Erythroblast (primary cell): ENCODE measurements at regions not wholly inside any gene's neighbourhood (a gene's known extent, or its start where the extent isn't known, plus 50 kb on each side); places are given as distances from the start of the nearest gene placed in this dataset.

Experiments used
- DNase-seq, 2 experiments: peaks; one replicate each; lab custom pipeline; 2025; lab: John Stamatoyannopoulos, UW
- GATA1 ChIP-seq: IDR thresholded peaks from 2 replicates; pipeline ENCODE4 v1.6.1; 2011; ENCODE audit warnings: low read depth, mild to moderate bottlenecking, control low read depth, low read length, moderate library complexity
- POLR2A ChIP-seq: IDR thresholded peaks from 2 replicates; pipeline ENCODE4 v1.6.1; 2011; ENCODE audit warnings: mild to moderate bottlenecking, low read length

DNA sequence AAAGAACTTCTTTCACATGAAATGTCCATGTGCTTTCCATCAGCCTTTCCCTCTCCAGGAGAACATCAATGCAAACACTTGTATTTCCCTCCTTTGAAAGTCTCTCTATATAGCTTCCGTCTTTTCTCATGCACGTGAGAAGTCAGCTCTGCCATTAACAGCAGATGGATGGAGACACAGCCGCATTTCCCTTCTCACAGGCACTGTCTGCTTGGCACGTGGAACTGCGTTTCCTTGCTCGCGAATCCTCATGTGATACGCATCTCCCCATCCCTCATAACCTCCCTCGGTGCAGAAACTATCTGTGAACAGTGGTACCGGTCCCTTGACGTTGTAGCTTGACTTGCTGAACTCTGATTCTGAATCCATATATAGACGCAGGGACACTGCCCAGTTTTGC, 717.0 kb upstream of the RBFOX1 start:
- TF ChIP-seq GATA1 (no peak), POLR2A (no peak)

DNA sequence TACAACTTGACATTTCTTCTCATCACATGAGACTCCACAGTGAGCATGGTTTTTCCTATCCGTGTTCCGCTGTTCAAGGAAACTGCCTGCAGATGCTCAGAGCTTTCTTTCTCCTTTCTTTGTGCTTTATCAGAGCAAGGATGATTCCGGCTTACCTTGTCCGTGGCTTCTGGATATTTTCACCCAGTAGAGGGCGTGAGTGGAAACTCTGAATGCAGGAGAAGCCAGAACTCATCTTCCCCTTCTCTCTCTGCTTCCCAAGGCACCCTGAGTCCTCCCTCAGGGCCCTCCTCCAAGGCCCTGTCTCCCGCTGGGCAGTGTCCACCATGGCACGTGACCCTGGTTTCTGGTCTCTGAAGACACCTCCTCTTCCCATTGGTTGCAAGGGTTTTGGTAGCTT, 721.1 kb upstream of the RBFOX1 start:
- TF ChIP-seq POLR2A (no peak), GATA1 (no peak)
- DNase-seq: no peak

More for the DNA sequence above, 717.0 kb upstream of the RBFOX1 start:
- no peak for DNase-seq

- TF ChIP-seq GATA1 (no peak), POLR2A (no peak)
Measured at GRCh38 chr16:6605490-6605889, 727.2 kb upstream of the RBFOX1 start.

DNA sequence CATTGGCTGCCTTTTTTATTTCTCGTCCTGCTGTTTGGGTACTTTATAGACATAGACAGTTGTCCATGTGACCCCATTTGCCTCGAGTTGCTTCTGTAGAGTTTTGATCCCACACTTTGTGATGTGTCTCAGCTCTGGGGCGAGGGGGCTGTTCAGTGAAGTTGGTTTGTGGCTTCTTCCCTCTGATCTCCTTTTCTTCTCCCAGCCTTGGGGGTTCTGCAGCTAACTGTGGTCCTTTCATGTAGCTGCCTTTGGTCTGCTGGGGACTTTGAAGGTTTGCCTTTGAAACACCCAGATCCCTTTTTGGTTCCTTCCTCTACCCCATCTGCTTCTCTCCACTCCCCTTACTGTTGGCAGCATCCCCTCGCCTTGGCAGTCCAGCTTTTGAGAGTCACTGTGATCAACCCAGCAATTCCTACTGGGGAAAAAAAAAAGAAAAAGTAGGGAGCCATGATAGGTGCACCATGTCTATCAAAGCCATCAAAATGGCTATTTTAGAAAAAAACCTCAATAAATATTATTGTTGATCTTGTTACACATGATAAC, 728.8 kb upstream of the RBFOX1 start:
- DNase-seq: no peak
- no peak for TF ChIP-seq POLR2A
- no peak for TF ChIP-seq GATA1

More at GRCh38 chr16:6605490-6605889, 727.2 kb upstream of the RBFOX1 start:
- no peak for DNase-seq

DNA sequence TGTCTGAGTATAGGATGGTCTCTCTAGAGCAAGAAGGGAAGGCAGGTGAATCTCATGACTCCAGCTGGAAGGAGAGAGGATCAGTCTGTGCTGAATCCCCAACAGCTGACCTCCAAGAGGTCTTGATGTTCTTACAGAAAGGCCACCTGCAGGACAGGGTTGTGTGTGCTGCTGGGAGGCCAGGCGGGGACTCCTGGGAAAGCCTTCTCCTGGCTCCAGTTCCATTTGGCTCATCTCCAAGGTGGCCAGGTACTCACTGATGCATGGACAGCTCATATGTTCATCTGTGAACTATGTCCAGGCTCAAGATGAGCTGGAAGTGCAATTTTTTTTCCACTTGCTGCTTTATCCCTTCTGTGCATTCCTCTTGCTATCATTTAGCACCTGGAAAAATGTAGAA, 730.2 kb upstream of the RBFOX1 start:
- TF ChIP-seq GATA1 (no peak), POLR2A (no peak)
- DNase-seq: no peak

- TF ChIP-seq POLR2A: no peak
- no peak for TF ChIP-seq GATA1
- no peak for DNase-seq
Measured at GRCh38 chr16:6600167-6600566, 732.5 kb upstream of the RBFOX1 start.

- TF ChIP-seq GATA1 (no peak), POLR2A (no peak)
- no peak for DNase-seq
Measured at GRCh38 chr16:6593799-6594198, 738.8 kb upstream of the RBFOX1 start.

DNA sequence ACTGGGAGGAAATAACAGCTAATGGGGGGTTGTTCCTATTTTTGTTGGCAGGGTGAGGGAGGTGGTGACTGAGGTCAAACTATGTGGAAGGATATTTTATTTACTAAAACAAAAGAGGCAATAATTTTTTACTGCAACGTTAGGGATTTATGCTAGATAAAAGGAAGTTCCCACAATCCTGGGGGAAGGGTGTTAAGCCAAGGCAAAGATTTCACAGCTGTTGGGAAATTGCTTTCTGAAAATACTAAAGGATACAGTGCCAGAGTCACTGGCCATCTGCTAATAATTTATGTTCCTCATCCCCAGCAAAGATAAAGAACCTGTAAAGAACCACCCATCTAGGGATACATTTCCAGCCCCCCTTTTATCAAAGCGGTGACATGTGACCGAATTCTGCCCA, 756.0 kb upstream of the RBFOX1 start:
- DNase-seq: no peak
- TF ChIP-seq GATA1 (no peak), POLR2A (no peak)

DNA sequence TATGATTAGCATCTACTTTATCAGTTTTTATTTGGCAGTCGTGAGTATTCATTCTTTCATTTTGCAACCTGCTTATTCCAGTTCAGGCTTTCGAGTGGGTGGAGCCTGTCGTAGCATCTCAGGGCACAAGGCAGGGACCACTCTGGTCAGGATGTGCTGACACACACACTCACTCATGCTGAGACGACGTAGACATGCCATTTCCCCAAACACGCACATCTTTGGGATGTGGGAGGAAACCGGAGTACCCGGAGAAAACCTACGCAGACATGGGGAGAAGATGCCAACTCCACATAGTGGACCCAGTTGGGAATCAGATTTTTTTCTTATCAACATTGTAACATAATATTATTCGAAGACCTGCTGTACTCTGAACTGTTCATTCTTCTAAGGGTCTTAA, 756.5 kb upstream of the RBFOX1 start:
- TF ChIP-seq GATA1 (no peak), POLR2A (no peak)
- DNase-seq: no peak

DNA sequence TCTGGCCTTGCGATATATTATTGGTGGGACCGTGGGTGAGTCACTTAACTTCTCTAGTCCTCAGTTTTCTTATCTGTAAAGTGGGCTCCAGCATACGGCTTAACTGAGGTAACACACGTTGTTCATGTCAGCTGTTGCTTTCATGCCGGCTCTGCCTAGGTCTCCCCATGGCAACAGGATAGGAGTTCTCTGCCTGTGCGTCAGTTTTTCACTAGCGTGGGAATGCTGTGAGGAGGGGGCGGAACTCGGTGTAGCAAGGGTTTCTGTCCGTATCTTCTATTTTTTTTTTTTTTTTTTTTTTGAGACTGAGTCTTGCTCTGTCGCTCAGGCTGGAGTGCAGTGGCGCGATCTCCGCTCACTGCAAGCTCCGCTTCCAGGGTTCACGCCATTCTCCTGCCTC, 758.5 kb upstream of the RBFOX1 start:
- no peak for DNase-seq
- no peak for TF ChIP-seq GATA1
- TF ChIP-seq POLR2A: no peak

- TF ChIP-seq GATA1 (no peak), POLR2A (no peak)
- DNase-seq: no peak
Measured at GRCh38 chr16:6573577-6573976, 759.1 kb upstream of the RBFOX1 start.

GRCh38 chr16:6571044-6571443, 761.6 kb upstream of the RBFOX1 start:
- TF ChIP-seq POLR2A (no peak), GATA1 (no peak)
- DNase-seq: no peak

GRCh38 chr16:6570530-6570929, 762.1 kb upstream of the RBFOX1 start:
- DNase-seq: no peak
- TF ChIP-seq GATA1 (no peak), POLR2A (no peak)

DNA sequence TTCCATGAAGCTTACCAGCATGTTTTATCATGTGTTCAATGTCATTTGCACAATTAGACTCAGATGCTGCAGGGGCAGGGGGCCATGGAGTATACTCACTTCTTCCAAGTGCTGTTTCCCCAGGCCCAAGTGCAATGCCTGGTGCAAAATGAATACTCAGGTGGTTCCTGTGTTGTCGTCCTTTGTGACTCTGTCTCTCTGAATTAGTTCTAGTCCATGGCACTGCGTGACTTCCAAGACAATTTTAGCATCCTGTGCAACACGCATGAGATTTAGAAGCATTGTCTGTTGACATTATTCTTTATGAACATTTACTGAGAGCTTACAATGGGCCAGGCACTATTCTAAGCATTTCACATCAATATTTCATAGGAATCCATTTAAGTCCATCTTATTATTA, 769.7 kb upstream of the RBFOX1 start:
- DNase-seq: no peak
- TF ChIP-seq POLR2A: no peak
- no peak for TF ChIP-seq GATA1
